Activated naive CD4-positive, alpha-beta T cell (primary cell): ENCODE measurements at regions not wholly inside any gene's neighbourhood (a gene's known extent, or its start where the extent isn't known, plus 50 kb on each side); places are given as distances from the start of the nearest gene placed in this dataset.
"Not testable (repeated sequence)": the region's sequence is repeated elsewhere in the genome, so short reads cannot be mapped to it uniquely, and the experiment has no call there.

Experiments
- DNase-seq, 4 experiments: peaks; one replicate each; lab custom pipeline; 2025; lab: John Stamatoyannopoulos, UW

- no peak for DNase-seq
Measured at GRCh38 chr2:195572895-195573683, 83.9 kb upstream of the SLC39A10 start.

- DNase-seq: no peak
Measured at GRCh38 chr2:195570329-195570728, 86.7 kb upstream of the SLC39A10 start.

DNA sequence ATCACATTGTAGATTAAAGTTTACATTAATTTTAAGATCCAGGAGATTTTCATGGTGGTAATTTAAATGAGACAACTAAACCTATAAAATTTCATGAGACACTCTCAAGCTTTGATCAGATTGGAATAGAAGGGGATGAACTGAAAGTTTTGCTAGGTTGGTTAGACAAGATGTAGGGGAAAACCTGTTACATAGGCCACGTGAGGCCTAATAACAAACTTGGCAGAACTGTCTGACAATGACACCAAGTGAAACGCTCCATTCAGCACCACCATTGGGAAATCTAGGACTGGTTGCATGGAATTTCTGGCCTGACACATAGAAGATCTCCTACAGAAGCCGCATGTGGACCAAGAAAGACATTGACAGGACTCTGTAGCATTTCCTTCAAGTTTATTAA is 87.8 kb upstream of the SLC39A10 start:
- no peak for DNase-seq

DNA sequence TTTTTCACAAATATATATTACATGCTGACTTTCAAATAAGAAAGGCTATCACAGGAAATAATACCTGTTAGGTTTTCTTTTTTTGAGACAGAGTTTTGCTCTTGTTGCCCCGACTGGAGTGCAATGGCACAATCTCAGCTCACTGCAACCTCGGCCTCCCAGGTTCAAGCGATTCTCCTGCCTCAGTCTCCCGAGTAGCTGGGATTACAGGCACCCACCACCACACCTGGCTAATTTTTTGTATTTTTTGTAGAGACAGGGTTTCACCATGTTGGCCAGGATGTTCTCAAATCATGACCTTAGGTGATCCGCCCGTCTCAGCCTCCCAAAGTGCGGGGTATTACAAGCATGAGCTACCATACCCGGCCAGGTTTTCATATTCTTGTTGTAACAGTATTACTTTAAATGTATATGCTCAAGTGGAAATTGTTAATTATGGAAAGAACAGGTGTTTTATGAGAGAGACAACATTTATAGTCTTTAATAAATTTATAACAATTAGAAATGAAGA is 92.3 kb upstream of the SLC39A10 start:
- not testable (repeated sequence) for DNase-seq

- DNase-seq: no peak
Measured at GRCh38 chr2:195563857-195564512, 93.0 kb upstream of the SLC39A10 start.

DNA sequence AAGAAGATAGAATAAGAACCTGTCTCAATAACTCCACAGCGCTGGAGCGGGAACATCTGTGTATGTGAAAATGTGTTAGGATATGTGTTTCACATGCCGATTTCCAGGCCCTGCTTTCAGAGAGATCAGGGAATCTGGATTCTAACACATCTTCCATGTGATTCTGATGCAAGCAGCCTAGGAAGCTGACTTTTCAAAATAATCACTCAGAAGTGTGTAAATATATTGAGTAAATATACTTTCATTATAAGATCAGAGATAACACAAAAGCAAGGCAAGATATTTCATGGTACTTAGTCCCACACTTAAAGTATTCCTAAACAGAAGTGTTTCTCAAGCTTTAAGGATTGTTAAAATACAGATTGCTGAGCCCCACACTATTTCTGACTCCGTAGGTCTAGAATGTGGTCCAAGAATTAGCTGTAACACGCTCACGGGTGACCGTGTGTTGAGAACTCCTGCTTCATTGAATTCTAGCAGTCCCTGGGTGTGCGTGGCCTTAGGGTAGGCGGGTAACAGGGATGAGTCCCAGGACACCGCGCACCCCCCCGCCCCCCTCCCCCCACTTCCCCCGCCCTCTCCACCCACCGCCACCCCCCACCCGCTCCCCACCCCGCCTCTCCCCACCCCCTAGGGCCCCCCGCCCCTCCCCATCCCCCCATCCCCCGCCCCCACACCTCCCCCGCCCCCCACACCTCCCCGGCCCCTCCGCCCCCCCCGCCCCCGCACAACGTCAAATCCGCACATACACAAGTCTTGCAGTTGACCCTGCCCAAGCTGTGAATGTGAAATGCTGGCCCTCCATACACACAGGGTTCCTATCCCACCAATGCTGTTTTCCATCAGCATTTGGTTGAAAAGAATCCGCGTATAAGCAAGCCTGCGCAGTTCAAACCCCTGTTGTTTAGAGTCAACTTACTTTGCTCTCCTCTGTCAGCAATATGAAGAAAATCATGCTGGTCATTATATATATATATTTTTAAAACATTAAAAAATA is 94.2 kb upstream of the SLC39A10 start:
- no peak for DNase-seq

- DNase-seq: no peak
Measured at GRCh38 chr2:195561116-195561921, 95.7 kb upstream of the SLC39A10 start.

DNA sequence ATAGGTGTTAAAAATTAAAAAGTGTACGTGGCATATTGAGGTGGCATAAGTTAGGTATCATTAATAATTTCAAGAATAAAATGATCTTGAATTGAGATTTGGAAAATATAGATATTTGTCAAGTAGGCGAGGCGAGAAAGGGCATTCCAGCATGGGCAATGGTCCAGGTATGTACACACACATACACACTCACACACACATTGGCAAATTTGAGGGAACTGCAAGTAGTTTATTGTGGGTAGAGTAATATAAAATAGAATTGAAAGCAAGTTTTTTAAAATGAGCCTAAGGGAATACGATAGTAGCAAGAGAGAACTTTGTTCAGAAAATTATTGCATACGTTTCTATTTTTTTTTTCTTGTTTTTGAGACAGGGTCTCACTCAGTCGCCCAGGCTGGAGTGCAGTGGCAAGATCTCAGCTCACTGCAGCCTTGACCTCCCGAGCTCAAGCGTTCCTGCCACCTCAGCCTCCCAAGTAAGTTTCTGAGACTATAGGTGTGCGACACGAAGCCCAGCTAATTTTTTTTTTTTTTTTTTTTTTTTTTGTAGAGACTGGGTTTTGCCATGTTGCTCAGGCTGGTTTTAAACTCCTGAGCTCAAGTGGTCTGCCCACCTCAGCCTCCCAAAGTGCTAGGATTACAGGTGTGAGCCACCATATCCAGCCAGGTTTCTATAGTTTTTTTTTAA is 96.7 kb upstream of the SLC39A10 start:
- no peak for DNase-seq

- DNase-seq: peak in 2 of 4 experiments; percentile 28 to 41
Measured at GRCh38 chr2:195559431-195559914, 97.6 kb upstream of the SLC39A10 start.

DNA sequence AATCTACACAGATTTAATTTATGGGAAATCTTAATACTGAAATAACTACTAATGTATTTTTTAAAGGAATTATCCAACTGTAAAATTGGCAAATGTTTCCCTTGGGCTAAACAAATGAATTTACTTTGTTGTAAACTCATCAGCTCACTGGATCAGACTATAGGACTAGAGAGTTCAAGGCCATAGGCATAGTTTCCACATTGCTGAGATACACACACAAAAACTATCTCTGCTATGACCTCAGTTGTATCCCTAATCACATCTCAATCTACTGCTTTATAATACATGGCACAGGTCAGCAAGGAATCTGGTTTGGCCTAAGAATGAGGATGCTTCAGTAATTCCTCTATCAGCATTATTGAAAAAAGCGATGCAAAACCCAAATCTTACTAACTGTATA is 101.1 kb upstream of the SLC39A10 start:
- no peak for DNase-seq

GRCh38 chr2:195552581-195552980 is 104.4 kb upstream of the SLC39A10 start:
- no peak for DNase-seq

DNA sequence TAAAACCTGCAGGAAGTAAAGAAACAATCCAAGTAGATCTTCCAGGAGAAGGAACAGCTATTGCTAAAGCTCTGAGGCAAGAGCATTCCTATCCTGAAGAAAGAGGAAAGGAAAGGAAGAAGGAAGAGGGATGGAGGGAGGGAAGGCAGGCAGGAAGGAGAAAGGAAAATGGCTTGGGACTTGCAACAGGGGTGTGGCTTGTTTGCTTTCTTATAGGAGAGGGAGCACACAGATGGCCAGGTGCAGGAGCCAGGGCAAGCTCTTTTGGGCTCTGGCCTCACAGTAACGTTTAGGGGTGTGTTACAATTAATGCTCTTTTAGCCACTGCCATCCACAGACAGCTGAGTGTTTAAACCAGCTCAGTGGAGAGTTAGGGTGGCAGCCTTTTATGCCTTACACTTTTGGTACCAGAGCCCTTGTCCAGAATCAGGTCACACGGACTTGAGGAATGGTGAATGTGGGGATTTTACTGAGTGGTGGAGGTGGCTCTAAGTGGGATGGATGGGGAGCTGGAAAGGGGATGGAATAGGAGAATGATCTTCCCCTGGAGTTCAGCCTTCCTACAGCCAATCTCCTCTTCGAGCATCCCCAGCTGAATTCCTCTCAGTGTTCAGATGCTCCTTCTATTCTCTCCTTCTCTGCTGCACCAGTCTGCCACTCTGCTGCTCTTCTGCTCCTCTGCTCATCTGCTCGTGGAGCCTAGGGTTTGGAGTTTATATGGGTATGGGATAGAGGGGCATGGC is 108.7 kb upstream of the SLC39A10 start:
- no peak for DNase-seq

DNA sequence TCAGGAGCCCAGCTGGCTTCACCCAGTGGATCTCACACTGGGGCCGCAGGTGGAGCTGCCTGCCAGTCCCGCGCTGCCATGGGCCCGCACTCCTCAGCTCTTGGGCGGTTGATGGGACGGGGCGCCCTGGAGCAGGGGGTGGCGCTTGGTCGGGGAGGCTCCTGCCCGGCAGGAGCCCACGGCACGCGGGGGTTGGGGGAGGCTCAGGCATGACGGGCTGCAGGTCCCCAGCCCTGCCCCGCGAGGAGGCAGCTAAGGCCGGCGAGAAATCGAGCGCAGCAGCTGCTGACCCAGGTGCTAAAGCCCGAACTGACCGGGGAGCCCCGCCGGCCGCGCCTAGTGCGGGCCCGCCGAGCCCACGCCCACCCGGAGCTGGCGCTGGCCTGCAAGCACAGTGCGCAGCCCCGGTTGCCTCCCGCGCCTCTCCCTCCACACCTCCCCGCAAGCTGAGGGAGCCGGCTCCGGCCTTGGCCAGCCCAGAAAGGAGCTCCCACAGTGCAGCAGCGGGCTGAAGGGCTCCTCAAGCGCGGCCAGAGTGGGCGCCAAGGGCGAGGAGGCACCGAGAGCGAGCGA is 109.7 kb upstream of the SLC39A10 start:
- not testable (repeated sequence) for DNase-seq

GRCh38 chr2:195545811-195546210 is 111.2 kb upstream of the SLC39A10 start:
- DNase-seq: no peak

DNA sequence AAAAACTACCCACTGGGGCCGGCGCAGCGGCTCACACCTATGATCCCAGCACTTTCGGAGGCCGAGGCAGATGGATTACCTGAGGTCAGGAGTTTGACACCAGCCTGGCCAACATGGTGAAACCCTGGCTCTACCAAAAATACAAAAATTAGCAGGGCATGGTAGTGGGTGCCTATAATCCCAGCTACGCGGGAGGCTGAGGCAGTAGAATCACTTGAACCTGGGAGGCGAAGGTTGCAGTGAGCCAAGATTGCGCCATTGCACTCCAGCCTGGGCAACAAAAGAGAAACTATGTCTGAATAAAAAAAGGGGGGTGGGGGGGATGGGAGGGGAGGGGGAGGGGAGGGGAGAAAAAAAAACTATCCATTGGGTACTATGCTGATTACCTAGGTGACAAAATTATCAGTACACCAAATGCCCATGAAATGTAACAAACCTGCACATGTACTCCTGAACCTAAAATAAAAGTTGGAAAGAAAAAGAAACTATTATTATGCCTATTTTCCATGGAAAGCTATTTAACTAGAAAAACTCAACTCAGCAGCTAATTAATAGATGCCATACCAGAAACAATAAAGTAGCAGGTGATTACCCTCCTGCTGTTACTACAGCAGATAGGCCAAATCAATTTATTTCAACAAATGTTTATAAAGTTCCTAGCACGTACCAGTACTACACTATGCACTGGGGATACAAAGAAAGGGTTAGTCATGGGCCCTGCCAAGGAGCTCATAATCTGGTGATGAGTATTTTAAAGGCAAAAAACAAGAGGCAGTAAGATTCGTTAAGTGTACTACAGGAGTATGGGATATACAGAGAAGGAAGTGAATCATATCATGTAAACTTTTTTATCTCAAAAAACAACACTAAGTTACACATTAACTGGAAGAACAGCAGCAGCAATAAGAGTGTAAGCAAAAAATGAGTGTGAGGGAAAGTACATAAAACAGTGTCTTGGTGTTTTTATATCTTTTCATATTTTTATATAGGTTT is 112.8 kb upstream of the SLC39A10 start:
- no peak for DNase-seq

GRCh38 chr2:195543063-195543462 is 114.0 kb upstream of the SLC39A10 start:
- DNase-seq: no peak

- DNase-seq: no peak
Measured at GRCh38 chr2:195542067-195542466, 115.0 kb upstream of the SLC39A10 start.

DNA sequence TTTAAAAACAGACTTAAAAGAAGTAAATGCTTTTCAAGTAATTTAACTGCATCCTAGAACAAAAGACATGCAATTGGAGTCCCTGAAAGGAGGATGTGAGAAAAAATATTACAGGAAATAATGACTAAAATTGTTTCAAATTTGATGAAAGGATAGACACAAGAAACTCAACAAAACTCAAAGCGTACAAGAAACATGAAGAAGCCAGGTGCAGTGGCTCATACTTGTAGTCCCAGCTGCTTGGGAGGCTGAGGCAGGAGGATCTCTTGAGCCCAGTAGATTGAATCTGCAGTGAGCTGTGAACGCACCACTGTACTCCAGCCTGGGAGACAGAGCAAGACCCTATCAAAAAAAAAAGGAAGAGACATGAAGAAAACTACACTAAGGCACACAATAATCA is 118.1 kb upstream of the SLC39A10 start:
- no peak for DNase-seq
